ENCODE measurements at regions not wholly inside any gene's neighbourhood (a gene's known extent, or its start where the extent isn't known, plus 50 kb on each side); places are given as distances from the start of the nearest gene placed in this dataset.

- Histone ChIP-seq H3K27ac (no peak overlapping the region), H3K4me1 (no peaks in the 10 kb centered on the region), H3K36me3 (no peaks in the 10 kb centered on the region), H3K27me3 (no peaks in the 10 kb centered on the region), H3K4me3 (no peak overlapping the region), H3K9me3 (no peaks in the 10 kb centered on the region)
- intact Hi-C loops (cut with DNase I; ENCODE audit: low total_unique reads): no loop called here
- in situ Hi-C loops (cut with MboI; ENCODE audit: low sequenced_read_pairs in 4 of 4): no loop called here
- DNase-seq (no peak), ATAC-seq (no peak)
- TF ChIP-seq CTCF (IDR thresholded peaks at IDR 0.05 in 4 of 5, conservative IDR thresholded peaks at IDR 0.05 in 1 of 5): no peak
- TF ChIP-seq POLR2A (IDR thresholded peaks at IDR 0.05): no peak
Observed at GRCh38 chr2:176483901-176484568, 214.8 kb downstream of the MTX2 start.

GRCh38 chr2:176484838-176485237, 215.6 kb downstream of the MTX2 start:
- no peak for DNase-seq
- no peaks in the 10 kb centered on the region for H3K9me3 ChIP-seq
- in situ Hi-C loops (cut with MboI; ENCODE audit: low sequenced_read_pairs in 4 of 4): no loop called here
- no peak overlapping the region for H3K4me3 ChIP-seq
- no peak overlapping the region for H3K27ac ChIP-seq
- no peak for ATAC-seq
- H3K4me1 ChIP-seq: no peaks in the 10 kb centered on the region
- TF ChIP-seq POLR2A (IDR thresholded peaks at IDR 0.05): no peak
- no peak for TF ChIP-seq CTCF (IDR thresholded peaks at IDR 0.05 in 4 of 5, conservative IDR thresholded peaks at IDR 0.05 in 1 of 5)
- intact Hi-C loops (cut with DNase I; ENCODE audit: low total_unique reads): no loop called here
- no peaks in the 10 kb centered on the region for H3K27me3 ChIP-seq
- H3K36me3 ChIP-seq: no peaks in the 10 kb centered on the region

GRCh38 chr2:176488431-176488830, 219.2 kb downstream of the MTX2 start:
- DNase-seq (no peak), ATAC-seq (no peak)
- Histone ChIP-seq H3K27me3 (peaks cover 0 to 5% (median 0%) of the 10 kb centered on the region in 3 donors), H3K27ac (no peak overlapping the region), H3K4me1 (peaks cover 3% of the 10 kb centered on the region in 2 donors), H3K9me3 (no peaks in the 10 kb centered on the region), H3K36me3 (no peaks in the 10 kb centered on the region), H3K4me3 (no peak overlapping the region)
- TF ChIP-seq CTCF (IDR thresholded peaks at IDR 0.05 in 4 of 5, conservative IDR thresholded peaks at IDR 0.05 in 1 of 5) (no peak), POLR2A (IDR thresholded peaks at IDR 0.05) (no peak)
- in situ Hi-C loops (cut with MboI; ENCODE audit: low sequenced_read_pairs in 4 of 4): no loop called here
- intact Hi-C loops (cut with DNase I; ENCODE audit: low total_unique reads): no loop called here

- in situ Hi-C loops (cut with MboI; ENCODE audit: low sequenced_read_pairs in 4 of 4) (no loop called here), intact Hi-C loops (cut with DNase I; ENCODE audit: low total_unique reads) (no loop called here)
- Histone ChIP-seq H3K27ac (peak overlapping the region; percentile 64 to 75 (median 67)), H3K9me3 (no peaks in the 10 kb centered on the region), H3K4me1 (peaks cover 3 to 6% of the 10 kb centered on the region in 2 donors), H3K27me3 (peaks cover 0 to 5% (median 0%) of the 10 kb centered on the region in 3 donors), H3K36me3 (no peaks in the 10 kb centered on the region), H3K4me3 (peak overlapping the region; percentile 12 to 45 (median 26))
- TF ChIP-seq CTCF (IDR thresholded peaks at IDR 0.05 in 4 of 5, conservative IDR thresholded peaks at IDR 0.05 in 1 of 5) (no peak), POLR2A (IDR thresholded peaks at IDR 0.05) (no peak)
- ATAC-seq (peak; percentile 24 to 36), DNase-seq (peak in 1 of 2 donors; percentile 35)
Observed at GRCh38 chr2:176490061-176490861, 221.0 kb downstream of the MTX2 start.
